ENCODE measurements at regions not wholly inside any gene's neighbourhood (a gene's known extent, or its start where the extent isn't known, plus 50 kb on each side); places are given as distances from the start of the nearest gene placed in this dataset.

- Histone ChIP-seq H3K4ac (ENCODE audit: low read depth in 1 of 2, low read length in 2 of 2) (no peak overlapping the region), H3K23ac (ENCODE audit: low read length in 2 of 2) (no peak overlapping the region), H3K27me3 (ENCODE audit: control insufficient read depth in 1 of 2, insufficient read depth in 1 of 2, low read length in 2 of 2) (no peaks in the 10 kb centered on the region), H3K36me3 (ENCODE audit: control insufficient read depth in 1 of 2, insufficient read depth in 2 of 2, low read depth in 1 of 2, low read length in 2 of 2) (no peaks in the 10 kb centered on the region), H2AK5ac (ENCODE audit: low read length, severe bottlenecking) (no peak overlapping the region), H3K9ac (ENCODE audit: low read length) (no peak overlapping the region), H3K9me3 (ENCODE audit: control insufficient read depth, low read length) (peaks cover 13% of the 10 kb centered on the region), H2BK120ac (ENCODE audit: low read depth, low read length) (no peak overlapping the region), H3K14ac (ENCODE audit: low read length in 2 of 2) (no peak overlapping the region), H3K27ac (ENCODE audit: low read length, poor library complexity, severe bottlenecking) (no peak overlapping the region), H3K4me2 (ENCODE audit: low read length, poor library complexity, severe bottlenecking) (no peak overlapping the region), H4K8ac (ENCODE audit: low read length) (no peak overlapping the region), H2BK5ac (ENCODE audit: low read depth, low read length, poor library complexity, severe bottlenecking) (no peak overlapping the region), H2AFZ (ENCODE audit: low read depth, low read length) (no peak overlapping the region), H3K4me1 (ENCODE audit: control insufficient read depth, insufficient read depth, low read depth, low read length) (no peaks in the 10 kb centered on the region), H2BK12ac (ENCODE audit: low read length in 2 of 2) (no peak overlapping the region), H4K91ac (ENCODE audit: low read length) (no peak overlapping the region), H3K4me3 (ENCODE audit: insufficient read depth in 1 of 2, low read depth in 1 of 2, low read length in 2 of 2) (no peak overlapping the region), H3K79me1 (replicated peaks; ENCODE audit: low read length, poor library complexity, severe bottlenecking) (no peaks in the 10 kb centered on the region), H2BK15ac (ENCODE audit: low read depth, poor library complexity, severe bottlenecking) (no peak overlapping the region), H3K18ac (ENCODE audit: low read depth in 1 of 2, low read length in 2 of 2) (no peak overlapping the region)
- peak; percentile 40 for DNase-seq
- no CpG with 5 or more reads among the region's 1 CpG for WGBS
These were observed 581.8 kb downstream of the PLPP3 start for GRCh38 chr1:55997536-55997935.

- peaks cover 10% of the 10 kb centered on the region for H3K9me3 ChIP-seq (ENCODE audit: control insufficient read depth, low read length)
- H3K27me3 ChIP-seq (ENCODE audit: control insufficient read depth in 1 of 2, insufficient read depth in 1 of 2, low read length in 2 of 2), result no peaks in the 10 kb centered on the region
- WGBS, result 81% methylated on average over 8 of the region's 8 CpGs
- H3K9ac ChIP-seq (ENCODE audit: low read length), result no peak overlapping the region
- H2BK120ac ChIP-seq (ENCODE audit: low read depth, low read length), result no peak overlapping the region
- H2BK15ac ChIP-seq (ENCODE audit: low read depth, poor library complexity, severe bottlenecking), result no peak overlapping the region
- no peaks in the 10 kb centered on the region for H3K79me1 ChIP-seq (replicated peaks; ENCODE audit: low read length, poor library complexity, severe bottlenecking)
- no peak overlapping the region for H2AK5ac ChIP-seq (ENCODE audit: low read length, severe bottlenecking)
- H3K4me3 ChIP-seq (ENCODE audit: insufficient read depth in 1 of 2, low read depth in 1 of 2, low read length in 2 of 2), result no peak overlapping the region
- H3K36me3 ChIP-seq (ENCODE audit: control insufficient read depth in 1 of 2, insufficient read depth in 2 of 2, low read depth in 1 of 2, low read length in 2 of 2), result no peaks in the 10 kb centered on the region
- no peak overlapping the region for H3K14ac ChIP-seq (ENCODE audit: low read length in 2 of 2)
- no peak for DNase-seq
- no peak overlapping the region for H4K91ac ChIP-seq (ENCODE audit: low read length)
- no peak overlapping the region for H3K27ac ChIP-seq (ENCODE audit: low read length, poor library complexity, severe bottlenecking)
- H2BK5ac ChIP-seq (ENCODE audit: low read depth, low read length, poor library complexity, severe bottlenecking), result no peak overlapping the region
- H3K4me2 ChIP-seq (ENCODE audit: low read length, poor library complexity, severe bottlenecking), result no peak overlapping the region
- no peak overlapping the region for H2BK12ac ChIP-seq (ENCODE audit: low read length in 2 of 2)
- H3K4me1 ChIP-seq (ENCODE audit: control insufficient read depth, insufficient read depth, low read depth, low read length), result no peaks in the 10 kb centered on the region
- no peak overlapping the region for H3K4ac ChIP-seq (ENCODE audit: low read depth in 1 of 2, low read length in 2 of 2)
- no peak overlapping the region for H3K23ac ChIP-seq (ENCODE audit: low read length in 2 of 2)
- H4K8ac ChIP-seq (ENCODE audit: low read length), result no peak overlapping the region
- H3K18ac ChIP-seq (ENCODE audit: low read depth in 1 of 2, low read length in 2 of 2), result no peak overlapping the region
- no peak overlapping the region for H2AFZ ChIP-seq (ENCODE audit: low read depth, low read length)
These were observed 585.6 kb downstream of the PLPP3 start for GRCh38 chr1:55993646-55994318.

GRCh38 chr1:55990007-55990406, 589.4 kb downstream of the PLPP3 start:
- Histone ChIP-seq H3K4me3 (ENCODE audit: insufficient read depth in 1 of 2, low read depth in 1 of 2, low read length in 2 of 2) (no peak overlapping the region), H3K36me3 (ENCODE audit: control insufficient read depth in 1 of 2, insufficient read depth in 2 of 2, low read depth in 1 of 2, low read length in 2 of 2) (no peaks in the 10 kb centered on the region), H3K14ac (ENCODE audit: low read length in 2 of 2) (peak overlapping the region in 1 of 2 experiments; percentile 15), H2BK5ac (ENCODE audit: low read depth, low read length, poor library complexity, severe bottlenecking) (no peak overlapping the region), H3K27me3 (ENCODE audit: control insufficient read depth in 1 of 2, insufficient read depth in 1 of 2, low read length in 2 of 2) (no peaks in the 10 kb centered on the region), H3K9me3 (ENCODE audit: control insufficient read depth, low read length) (peaks cover under 1% of the 10 kb centered on the region), H2AK5ac (ENCODE audit: low read length, severe bottlenecking) (no peak overlapping the region), H3K23ac (ENCODE audit: low read length in 2 of 2) (no peak overlapping the region), H3K4me2 (ENCODE audit: low read length, poor library complexity, severe bottlenecking) (no peak overlapping the region), H3K4me1 (ENCODE audit: control insufficient read depth, insufficient read depth, low read depth, low read length) (no peaks in the 10 kb centered on the region), H3K18ac (ENCODE audit: low read depth in 1 of 2, low read length in 2 of 2) (peak overlapping the region in 1 of 2 experiments; percentile 21), H3K79me1 (replicated peaks; ENCODE audit: low read length, poor library complexity, severe bottlenecking) (no peaks in the 10 kb centered on the region), H2BK120ac (ENCODE audit: low read depth, low read length) (no peak overlapping the region), H4K8ac (ENCODE audit: low read length) (no peak overlapping the region), H3K27ac (ENCODE audit: low read length, poor library complexity, severe bottlenecking) (no peak overlapping the region), H4K91ac (ENCODE audit: low read length) (no peak overlapping the region), H2AFZ (ENCODE audit: low read depth, low read length) (no peak overlapping the region), H3K9ac (ENCODE audit: low read length) (no peak overlapping the region), H3K4ac (ENCODE audit: low read depth in 1 of 2, low read length in 2 of 2) (no peak overlapping the region), H2BK15ac (ENCODE audit: low read depth, poor library complexity, severe bottlenecking) (no peak overlapping the region), H2BK12ac (ENCODE audit: low read length in 2 of 2) (peak overlapping the region in 1 of 2 experiments; percentile 47)
- 96% methylated on average over 3 of the region's 3 CpGs for WGBS
- no peak for DNase-seq

DNA sequence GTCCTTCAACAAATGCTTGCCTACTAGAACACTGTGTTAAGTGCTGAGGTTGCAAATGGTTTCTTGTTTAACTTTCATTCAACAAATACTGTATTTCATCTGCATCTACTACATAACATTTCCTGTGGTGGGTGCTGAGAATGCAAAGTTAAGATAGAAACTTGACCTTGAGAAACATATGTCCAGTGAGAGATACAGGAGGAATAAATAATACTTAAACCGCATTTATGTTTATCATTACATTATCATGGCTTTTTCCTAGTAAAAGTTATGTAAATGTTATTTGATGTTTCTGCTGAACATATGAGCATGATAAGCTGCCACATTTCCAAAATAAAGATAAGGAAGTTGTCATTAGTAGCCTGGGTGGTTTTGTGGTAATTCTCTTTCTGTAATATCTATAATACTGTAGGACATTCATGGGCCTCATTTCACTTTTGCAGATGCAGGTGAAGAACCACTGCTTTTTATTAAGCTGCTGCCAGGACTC, 590.4 kb downstream of the PLPP3 start:
- Histone ChIP-seq H2AK5ac (ENCODE audit: low read length, severe bottlenecking) (no peak overlapping the region), H3K27me3 (ENCODE audit: control insufficient read depth in 1 of 2, insufficient read depth in 1 of 2, low read length in 2 of 2) (no peaks in the 10 kb centered on the region), H3K4ac (ENCODE audit: low read depth in 1 of 2, low read length in 2 of 2) (no peak overlapping the region), H3K4me1 (ENCODE audit: control insufficient read depth, insufficient read depth, low read depth, low read length) (no peaks in the 10 kb centered on the region), H4K8ac (ENCODE audit: low read length) (no peak overlapping the region), H3K9ac (ENCODE audit: low read length) (no peak overlapping the region), H2BK12ac (ENCODE audit: low read length in 2 of 2) (no peak overlapping the region), H2BK120ac (ENCODE audit: low read depth, low read length) (no peak overlapping the region), H3K4me3 (ENCODE audit: insufficient read depth in 1 of 2, low read depth in 1 of 2, low read length in 2 of 2) (no peak overlapping the region), H3K27ac (ENCODE audit: low read length, poor library complexity, severe bottlenecking) (no peak overlapping the region), H2BK15ac (ENCODE audit: low read depth, poor library complexity, severe bottlenecking) (no peak overlapping the region), H3K23ac (ENCODE audit: low read length in 2 of 2) (no peak overlapping the region), H3K36me3 (ENCODE audit: control insufficient read depth in 1 of 2, insufficient read depth in 2 of 2, low read depth in 1 of 2, low read length in 2 of 2) (no peaks in the 10 kb centered on the region), H3K4me2 (ENCODE audit: low read length, poor library complexity, severe bottlenecking) (no peak overlapping the region), H3K14ac (ENCODE audit: low read length in 2 of 2) (no peak overlapping the region), H2BK5ac (ENCODE audit: low read depth, low read length, poor library complexity, severe bottlenecking) (no peak overlapping the region), H2AFZ (ENCODE audit: low read depth, low read length) (no peak overlapping the region), H4K91ac (ENCODE audit: low read length) (no peak overlapping the region), H3K79me1 (replicated peaks; ENCODE audit: low read length, poor library complexity, severe bottlenecking) (no peaks in the 10 kb centered on the region), H3K18ac (ENCODE audit: low read depth in 1 of 2, low read length in 2 of 2) (no peak overlapping the region), H3K9me3 (ENCODE audit: control insufficient read depth, low read length) (no peaks in the 10 kb centered on the region)
- WGBS, result no CpG with 5 or more reads among the region's 1 CpG
- DNase-seq, result peak; percentile 41
